ENCODE measurements at regions not wholly inside any gene's neighbourhood (a gene's known extent, or its start where the extent isn't known, plus 50 kb on each side); places are given as distances from the start of the nearest gene placed in this dataset.

GRCh38 chr2:147375073-147375472, 469.8 kb upstream of the ACVR2A start:
- Mint-ChIP-seq H3K27me3 (ENCODE audit: unreplicated experiment) (no peaks in the 10 kb centered on the region), H3K4me3 (ENCODE audit: unreplicated experiment) (no peak overlapping the region), H3K27ac (ENCODE audit: unreplicated experiment) (no peak overlapping the region), H3K36me3 (ENCODE audit: unreplicated experiment) (no peaks in the 10 kb centered on the region), H3K4me1 (ENCODE audit: unreplicated experiment) (no peaks in the 10 kb centered on the region), H3K9me3 (ENCODE audit: unreplicated experiment) (no peaks in the 10 kb centered on the region)
- no peak for TF ChIP-seq CTCF (IDR thresholded peaks at IDR 0.05)
- DNase-seq (ENCODE audit: extremely low spot score, unreplicated experiment), result no peak

GRCh38 chr2:147374423-147374811, 470.4 kb upstream of the ACVR2A start:
- H3K4me1 Mint-ChIP-seq (ENCODE audit: unreplicated experiment), result no peaks in the 10 kb centered on the region
- DNase-seq (ENCODE audit: extremely low spot score, unreplicated experiment), result no peak

GRCh38 chr2:147373800-147374422, 470.9 kb upstream of the ACVR2A start:
- H3K27me3 Mint-ChIP-seq (ENCODE audit: unreplicated experiment), result no peaks in the 10 kb centered on the region
- H3K9me3 Mint-ChIP-seq (ENCODE audit: unreplicated experiment), result no peaks in the 10 kb centered on the region
- no peak for TF ChIP-seq CTCF (IDR thresholded peaks at IDR 0.05)
- H3K4me3 Mint-ChIP-seq (ENCODE audit: unreplicated experiment), result no peak overlapping the region
- no peak for DNase-seq (ENCODE audit: extremely low spot score, unreplicated experiment)
- no peaks in the 10 kb centered on the region for H3K4me1 Mint-ChIP-seq (ENCODE audit: unreplicated experiment)
- H3K36me3 Mint-ChIP-seq (ENCODE audit: unreplicated experiment), result no peaks in the 10 kb centered on the region
- H3K27ac Mint-ChIP-seq (ENCODE audit: unreplicated experiment), result no peak overlapping the region

More at GRCh38 chr2:147374423-147374811, 470.4 kb upstream of the ACVR2A start:
- TF ChIP-seq CTCF (IDR thresholded peaks at IDR 0.05), result no peak
- Mint-ChIP-seq H3K4me3 (ENCODE audit: unreplicated experiment) (no peak overlapping the region), H3K9me3 (ENCODE audit: unreplicated experiment) (no peaks in the 10 kb centered on the region), H3K36me3 (ENCODE audit: unreplicated experiment) (no peaks in the 10 kb centered on the region), H3K27ac (ENCODE audit: unreplicated experiment) (no peak overlapping the region), H3K27me3 (ENCODE audit: unreplicated experiment) (no peaks in the 10 kb centered on the region)

GRCh38 chr2:147368306-147368705, 476.5 kb upstream of the ACVR2A start:
- no peaks in the 10 kb centered on the region for H3K9me3 Mint-ChIP-seq (ENCODE audit: unreplicated experiment)
- no peak for DNase-seq (ENCODE audit: extremely low spot score, unreplicated experiment)
- H3K36me3 Mint-ChIP-seq (ENCODE audit: unreplicated experiment), result no peaks in the 10 kb centered on the region
- no peak for TF ChIP-seq CTCF (IDR thresholded peaks at IDR 0.05)
- H3K27me3 Mint-ChIP-seq (ENCODE audit: unreplicated experiment), result no peaks in the 10 kb centered on the region
- H3K4me1 Mint-ChIP-seq (ENCODE audit: unreplicated experiment), result no peaks in the 10 kb centered on the region
- H3K4me3 Mint-ChIP-seq (ENCODE audit: unreplicated experiment), result no peak overlapping the region
- H3K27ac Mint-ChIP-seq (ENCODE audit: unreplicated experiment), result no peak overlapping the region

GRCh38 chr2:147366279-147366678, 478.6 kb upstream of the ACVR2A start:
- Mint-ChIP-seq H3K4me3 (ENCODE audit: unreplicated experiment) (no peak overlapping the region), H3K36me3 (ENCODE audit: unreplicated experiment) (no peaks in the 10 kb centered on the region), H3K27me3 (ENCODE audit: unreplicated experiment) (peaks cover 3% of the 10 kb centered on the region), H3K27ac (ENCODE audit: unreplicated experiment) (no peak overlapping the region), H3K4me1 (ENCODE audit: unreplicated experiment) (no peaks in the 10 kb centered on the region), H3K9me3 (ENCODE audit: unreplicated experiment) (no peaks in the 10 kb centered on the region)
- no peak for DNase-seq (ENCODE audit: extremely low spot score, unreplicated experiment)
- TF ChIP-seq CTCF (IDR thresholded peaks at IDR 0.05), result no peak

All from osteocyte (in vitro differentiated cells).